ENCODE measurements at regions not wholly inside any gene's neighbourhood (a gene's known extent, or its start where the extent isn't known, plus 50 kb on each side); places are given as distances from the start of the nearest gene placed in this dataset.

DNA sequence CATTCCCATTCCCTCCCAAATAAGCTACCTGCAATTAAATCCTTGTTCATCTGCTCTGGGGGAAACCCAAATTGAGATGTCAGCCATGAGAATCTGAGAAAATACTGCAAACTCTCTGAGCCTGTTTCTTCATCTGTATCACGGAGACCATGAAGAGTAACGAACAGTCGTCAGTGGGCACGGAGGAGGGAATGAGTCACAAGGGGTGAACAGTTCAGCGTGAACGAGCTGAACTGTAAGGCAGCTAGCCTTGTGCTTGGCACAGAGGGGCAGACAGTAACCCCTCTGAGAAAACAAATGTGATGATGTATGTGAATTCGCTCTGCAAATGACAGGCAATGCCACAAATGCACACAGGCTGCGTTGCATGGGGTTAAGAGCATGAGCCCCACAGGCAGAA is 288.7 kb downstream of the FOXO1 start:
- TF ChIP-seq, protein P1, sequence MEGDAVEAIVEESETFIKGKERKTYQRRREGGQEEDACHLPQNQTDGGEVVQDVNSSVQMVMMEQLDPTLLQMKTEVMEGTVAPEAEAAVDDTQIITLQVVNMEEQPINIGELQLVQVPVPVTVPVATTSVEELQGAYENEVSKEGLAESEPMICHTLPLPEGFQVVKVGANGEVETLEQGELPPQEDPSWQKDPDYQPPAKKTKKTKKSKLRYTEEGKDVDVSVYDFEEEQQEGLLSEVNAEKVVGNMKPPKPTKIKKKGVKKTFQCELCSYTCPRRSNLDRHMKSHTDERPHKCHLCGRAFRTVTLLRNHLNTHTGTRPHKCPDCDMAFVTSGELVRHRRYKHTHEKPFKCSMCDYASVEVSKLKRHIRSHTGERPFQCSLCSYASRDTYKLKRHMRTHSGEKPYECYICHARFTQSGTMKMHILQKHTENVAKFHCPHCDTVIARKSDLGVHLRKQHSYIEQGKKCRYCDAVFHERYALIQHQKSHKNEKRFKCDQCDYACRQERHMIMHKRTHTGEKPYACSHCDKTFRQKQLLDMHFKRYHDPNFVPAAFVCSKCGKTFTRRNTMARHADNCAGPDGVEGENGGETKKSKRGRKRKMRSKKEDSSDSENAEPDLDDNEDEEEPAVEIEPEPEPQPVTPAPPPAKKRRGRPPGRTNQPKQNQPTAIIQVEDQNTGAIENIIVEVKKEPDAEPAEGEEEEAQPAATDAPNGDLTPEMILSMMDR (IDR thresholded peaks at IDR 0.05; ENCODE audit: insufficient read depth, low read length, poor library complexity, severe bottlenecking), result no peak
- no peak for TF ChIP-seq EZH2phosphoT487 (conservative IDR thresholded peaks at IDR 0.05; ENCODE audit: low read length)

All from SU-DHL-6 (cell line).